Cardiac fibroblast (primary cell): ENCODE measurements at regions not wholly inside any gene's neighbourhood (a gene's known extent, or its start where the extent isn't known, plus 50 kb on each side); places are given as distances from the start of the nearest gene placed in this dataset.

Source experiments
- DNase-seq, 2 donors: peaks; one replicate each; pipeline versions ENCODE4 v3.0.0 to v3.0.0-alpha.2; 2010; ENCODE audit warnings: low read depth in 2 of 2
- H3K4me3 ChIP-seq, 2 donors: replicated peaks in 1 of 2; 1 replicate in 1 of 2; 2 replicates in 1 of 2; pipeline ENCODE4 v1.5.1; 2011; ENCODE audit warnings: low read depth in 2 of 2, low read length in 2 of 2, mild to moderate bottlenecking in 2 of 2, moderate library complexity in 1 of 2
- TF ChIP-seq, protein P1 (sequence below): IDR thresholded peaks from one replicate; pipeline ENCODE4 v1.5.1; 2011; ENCODE audit warnings: low read depth, mild to moderate bottlenecking, low read length, inconsistent platforms

GRCh38 chr4:107166181-107166580, 130.1 kb upstream of the DKK2 start:
- no peak for DNase-seq
- TF ChIP-seq, protein P1, sequence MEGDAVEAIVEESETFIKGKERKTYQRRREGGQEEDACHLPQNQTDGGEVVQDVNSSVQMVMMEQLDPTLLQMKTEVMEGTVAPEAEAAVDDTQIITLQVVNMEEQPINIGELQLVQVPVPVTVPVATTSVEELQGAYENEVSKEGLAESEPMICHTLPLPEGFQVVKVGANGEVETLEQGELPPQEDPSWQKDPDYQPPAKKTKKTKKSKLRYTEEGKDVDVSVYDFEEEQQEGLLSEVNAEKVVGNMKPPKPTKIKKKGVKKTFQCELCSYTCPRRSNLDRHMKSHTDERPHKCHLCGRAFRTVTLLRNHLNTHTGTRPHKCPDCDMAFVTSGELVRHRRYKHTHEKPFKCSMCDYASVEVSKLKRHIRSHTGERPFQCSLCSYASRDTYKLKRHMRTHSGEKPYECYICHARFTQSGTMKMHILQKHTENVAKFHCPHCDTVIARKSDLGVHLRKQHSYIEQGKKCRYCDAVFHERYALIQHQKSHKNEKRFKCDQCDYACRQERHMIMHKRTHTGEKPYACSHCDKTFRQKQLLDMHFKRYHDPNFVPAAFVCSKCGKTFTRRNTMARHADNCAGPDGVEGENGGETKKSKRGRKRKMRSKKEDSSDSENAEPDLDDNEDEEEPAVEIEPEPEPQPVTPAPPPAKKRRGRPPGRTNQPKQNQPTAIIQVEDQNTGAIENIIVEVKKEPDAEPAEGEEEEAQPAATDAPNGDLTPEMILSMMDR: no peak
- no peak overlapping the region for H3K4me3 ChIP-seq

DNA sequence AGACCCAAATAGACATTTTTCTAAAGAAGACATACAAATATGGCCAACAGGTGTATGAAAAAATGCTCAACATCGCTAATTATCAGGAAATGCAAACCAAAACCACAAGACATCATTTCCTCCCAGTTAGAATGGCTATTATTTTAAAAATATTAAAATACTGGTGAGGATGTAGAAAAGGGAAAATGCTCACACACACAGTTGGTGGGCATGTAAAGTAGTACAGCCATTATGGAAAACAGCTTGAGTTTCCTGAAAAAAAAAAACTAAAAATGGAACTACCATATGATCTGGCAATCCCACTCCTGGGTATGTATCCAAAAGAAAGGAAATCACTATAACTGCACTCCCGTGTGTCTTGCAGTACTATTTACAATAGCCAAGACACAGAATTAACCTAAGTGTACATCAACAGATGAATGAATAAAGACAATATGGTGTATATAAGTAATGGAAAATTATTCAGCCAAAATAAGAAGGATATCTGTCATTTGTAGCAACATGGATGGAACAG, 128.9 kb upstream of the DKK2 start:
- TF ChIP-seq, protein P1: no peak
- DNase-seq: no peak
- no peak overlapping the region for H3K4me3 ChIP-seq

DNA sequence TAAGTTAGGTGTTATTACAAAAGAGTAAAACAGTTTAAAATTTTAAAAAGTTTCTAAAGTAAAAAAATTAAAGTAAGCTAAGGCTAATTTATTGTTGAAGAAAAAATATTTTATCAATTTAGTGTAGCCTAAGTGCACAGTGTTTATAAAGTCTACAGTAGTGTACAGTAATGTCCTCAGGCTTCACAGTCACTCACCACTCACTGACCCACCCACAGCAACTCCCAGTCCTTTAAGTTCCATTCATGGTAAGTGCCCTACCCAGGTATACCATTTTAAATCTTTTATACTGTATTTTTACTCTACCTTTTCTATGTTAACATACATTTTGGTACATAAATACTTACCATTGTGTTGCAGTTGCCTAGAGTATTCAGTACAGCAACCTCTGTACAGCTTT, 120.3 kb upstream of the DKK2 start:
- TF ChIP-seq, protein P1: no peak
- H3K4me3 ChIP-seq: no peak overlapping the region
- DNase-seq: no peak

- DNase-seq: no peak
- H3K4me3 ChIP-seq: no peak overlapping the region
- TF ChIP-seq, protein P1: no peak
Measured at GRCh38 chr4:107155366-107155765, 119.3 kb upstream of the DKK2 start.

- H3K4me3 ChIP-seq: no peak overlapping the region
- no peak for DNase-seq
- TF ChIP-seq, protein P1: no peak
Measured at GRCh38 chr4:107153956-107154355, 117.8 kb upstream of the DKK2 start.

- H3K4me3 ChIP-seq: no peak overlapping the region
- DNase-seq: peak; percentile 33
- TF ChIP-seq, protein P1: peak; percentile 48
Measured at GRCh38 chr4:107153228-107153627, 117.1 kb upstream of the DKK2 start.

DNA sequence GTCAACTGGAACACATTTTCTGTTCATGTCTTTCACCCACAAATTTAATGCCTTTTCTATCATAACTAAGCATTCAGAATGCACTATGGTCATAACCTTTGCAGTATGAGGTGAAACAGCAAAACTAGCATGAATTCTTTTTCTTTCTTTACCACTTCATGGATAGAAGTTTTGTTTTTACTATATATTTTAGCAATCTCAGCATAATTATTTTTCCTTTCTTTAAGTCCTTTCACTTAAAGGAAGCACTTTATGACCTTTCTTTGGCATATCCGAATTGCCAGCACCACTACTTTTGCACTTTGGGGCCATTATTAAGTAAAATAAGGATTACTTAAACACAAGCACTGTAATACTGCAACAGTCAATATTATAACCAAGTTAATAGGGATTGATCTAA, 115.1 kb upstream of the DKK2 start:
- no peak for DNase-seq
- no peak overlapping the region for H3K4me3 ChIP-seq
- TF ChIP-seq, protein P1: no peak
